ENCODE measurements at regions not wholly inside any gene's neighbourhood (a gene's known extent, or its start where the extent isn't known, plus 50 kb on each side); places are given as distances from the start of the nearest gene placed in this dataset.
A peak's percentile ranks its signal among the peaks of the same experiment; 100 is the strongest.

DNA sequence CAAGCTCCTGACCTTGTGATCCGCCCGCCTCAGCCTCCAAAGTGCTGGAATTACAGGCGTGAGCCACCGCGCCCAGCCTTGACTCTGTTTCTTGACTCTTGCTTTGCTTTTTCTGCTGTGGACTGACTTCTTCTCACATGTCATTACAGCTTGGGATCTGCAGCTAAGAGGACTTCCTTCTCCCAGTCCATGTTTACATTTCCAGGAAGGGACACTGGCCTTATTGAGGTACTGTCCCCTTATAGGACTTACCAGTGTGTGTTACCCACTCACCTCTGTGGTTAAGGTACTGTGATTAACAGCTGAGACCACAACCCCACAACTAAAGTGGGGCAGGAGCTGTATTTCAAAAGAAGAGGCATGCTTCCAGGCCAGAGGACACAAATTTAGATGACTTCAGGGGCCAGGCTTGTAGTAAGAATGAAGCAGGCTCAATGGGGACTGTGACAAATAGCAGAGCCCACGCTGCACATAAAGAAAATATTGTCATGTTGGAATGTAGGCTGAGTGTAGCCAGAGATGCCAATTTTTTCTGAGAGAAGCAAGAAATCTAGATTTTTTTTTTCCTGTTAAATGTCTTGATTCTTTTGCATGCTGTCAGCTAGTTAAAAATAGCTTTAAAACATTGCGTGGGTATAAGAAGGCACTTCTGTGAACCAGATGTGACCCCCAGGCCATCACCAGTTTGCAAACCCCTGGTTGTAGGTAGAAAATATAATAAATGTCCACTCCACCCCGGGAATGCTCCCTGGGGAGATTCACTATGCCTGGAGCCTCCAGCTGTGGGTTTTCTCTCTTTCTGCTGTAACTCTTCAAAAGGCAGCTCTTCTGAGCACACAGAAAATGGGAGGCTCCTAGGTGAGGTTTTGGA lies 75.0 kb downstream of the PTPDC1 start:
- TF ChIP-seq, protein P1, sequence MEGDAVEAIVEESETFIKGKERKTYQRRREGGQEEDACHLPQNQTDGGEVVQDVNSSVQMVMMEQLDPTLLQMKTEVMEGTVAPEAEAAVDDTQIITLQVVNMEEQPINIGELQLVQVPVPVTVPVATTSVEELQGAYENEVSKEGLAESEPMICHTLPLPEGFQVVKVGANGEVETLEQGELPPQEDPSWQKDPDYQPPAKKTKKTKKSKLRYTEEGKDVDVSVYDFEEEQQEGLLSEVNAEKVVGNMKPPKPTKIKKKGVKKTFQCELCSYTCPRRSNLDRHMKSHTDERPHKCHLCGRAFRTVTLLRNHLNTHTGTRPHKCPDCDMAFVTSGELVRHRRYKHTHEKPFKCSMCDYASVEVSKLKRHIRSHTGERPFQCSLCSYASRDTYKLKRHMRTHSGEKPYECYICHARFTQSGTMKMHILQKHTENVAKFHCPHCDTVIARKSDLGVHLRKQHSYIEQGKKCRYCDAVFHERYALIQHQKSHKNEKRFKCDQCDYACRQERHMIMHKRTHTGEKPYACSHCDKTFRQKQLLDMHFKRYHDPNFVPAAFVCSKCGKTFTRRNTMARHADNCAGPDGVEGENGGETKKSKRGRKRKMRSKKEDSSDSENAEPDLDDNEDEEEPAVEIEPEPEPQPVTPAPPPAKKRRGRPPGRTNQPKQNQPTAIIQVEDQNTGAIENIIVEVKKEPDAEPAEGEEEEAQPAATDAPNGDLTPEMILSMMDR (IDR thresholded peaks at IDR 0.05; ENCODE audit: borderline replicate concordance, extremely low read depth, insufficient read depth), result no peak
- Histone ChIP-seq H3K9ac (ENCODE audit: low read length in 3 of 3) (no peak overlapping the region), H3K36me3 (ENCODE audit: control insufficient read depth in 2 of 3, insufficient read depth in 3 of 3, low read length in 3 of 3) (no peaks in the 10 kb centered on the region), H3K4me3 (ENCODE audit: low read length in 3 of 3) (no peak overlapping the region), H3K27me3 (ENCODE audit: control insufficient read depth, insufficient read depth, low read length) (no peaks in the 10 kb centered on the region), H3K27ac (ENCODE audit: low read depth in 2 of 2, low read length in 2 of 2) (no peak overlapping the region), H3K9me3 (ENCODE audit: control insufficient read depth in 2 of 3, insufficient read depth in 1 of 3, low read length in 3 of 3) (no peaks in the 10 kb centered on the region), H3K4me1 (ENCODE audit: control insufficient read depth in 2 of 3, insufficient read depth in 2 of 3, low read depth in 1 of 3, low read length in 3 of 3) (peaks cover 0 to 8% (median 7%) of the 10 kb centered on the region in 3 donors)
- peak in 1 of 5 donors; percentile 33 for DNase-seq
- intact Hi-C loops (cut with DNase I), result no loop called here
- no peak for FAIRE-seq

DNA sequence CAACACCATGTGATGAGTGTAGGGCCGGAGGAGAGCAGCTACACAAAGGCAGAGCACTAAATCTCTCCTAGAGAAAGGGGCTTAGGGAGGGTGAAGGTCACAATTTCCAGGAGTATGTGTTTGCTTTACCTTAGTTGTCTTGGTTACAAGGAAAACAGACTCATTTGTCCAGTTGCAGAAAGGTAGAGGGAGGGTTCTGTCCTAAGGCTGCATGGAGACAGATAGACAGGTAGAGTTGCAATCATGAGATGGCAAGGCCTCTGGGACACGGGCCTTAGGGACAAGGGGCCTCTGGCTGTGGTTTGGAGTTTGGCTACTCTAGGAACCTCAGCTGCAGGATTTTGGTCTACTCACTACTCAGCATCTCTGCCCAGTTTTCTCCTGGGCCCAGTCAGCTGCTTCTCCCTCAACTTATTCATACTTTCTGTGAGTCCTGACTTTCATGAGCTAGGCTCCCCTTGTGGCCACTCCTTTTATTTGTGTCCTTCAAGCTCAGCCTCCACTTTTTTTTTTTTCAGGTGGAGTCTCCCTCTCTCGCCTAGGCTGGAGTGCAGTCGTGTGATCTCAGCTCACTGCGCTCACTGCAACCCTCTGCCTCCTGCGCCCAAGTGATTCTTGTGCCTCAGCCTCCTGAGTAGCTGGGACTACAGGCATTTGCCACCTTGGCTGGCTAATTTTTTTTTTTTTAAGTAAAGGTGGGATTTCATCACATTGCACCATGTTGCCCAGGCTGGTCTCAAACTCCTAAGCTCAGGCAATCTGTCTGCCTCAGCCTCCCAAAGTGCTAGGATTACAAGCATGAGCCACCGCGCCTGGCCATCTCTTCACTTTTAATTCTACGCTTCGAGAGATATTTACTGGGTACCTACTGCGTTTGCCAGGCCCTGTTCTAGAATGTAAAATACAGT lies 76.6 kb downstream of the PTPDC1 start:
- TF ChIP-seq, protein P1 (IDR thresholded peaks at IDR 0.05; ENCODE audit: borderline replicate concordance, extremely low read depth, insufficient read depth), result no peak
- DNase-seq, result no peak
- Histone ChIP-seq H3K9me3 (ENCODE audit: control insufficient read depth in 2 of 3, insufficient read depth in 1 of 3, low read length in 3 of 3) (no peaks in the 10 kb centered on the region), H3K4me1 (ENCODE audit: control insufficient read depth in 2 of 3, insufficient read depth in 2 of 3, low read depth in 1 of 3, low read length in 3 of 3) (peaks cover 0 to 8% (median 7%) of the 10 kb centered on the region in 3 donors), H3K36me3 (ENCODE audit: control insufficient read depth in 2 of 3, insufficient read depth in 3 of 3, low read length in 3 of 3) (no peaks in the 10 kb centered on the region), H3K9ac (ENCODE audit: low read length in 3 of 3) (no peak overlapping the region), H3K27me3 (ENCODE audit: control insufficient read depth, insufficient read depth, low read length) (no peaks in the 10 kb centered on the region), H3K4me3 (ENCODE audit: low read length in 3 of 3) (no peak overlapping the region), H3K27ac (ENCODE audit: low read depth in 2 of 2, low read length in 2 of 2) (no peak overlapping the region)
- no peak for FAIRE-seq
- intact Hi-C loops (cut with DNase I), result no loop called here

DNA sequence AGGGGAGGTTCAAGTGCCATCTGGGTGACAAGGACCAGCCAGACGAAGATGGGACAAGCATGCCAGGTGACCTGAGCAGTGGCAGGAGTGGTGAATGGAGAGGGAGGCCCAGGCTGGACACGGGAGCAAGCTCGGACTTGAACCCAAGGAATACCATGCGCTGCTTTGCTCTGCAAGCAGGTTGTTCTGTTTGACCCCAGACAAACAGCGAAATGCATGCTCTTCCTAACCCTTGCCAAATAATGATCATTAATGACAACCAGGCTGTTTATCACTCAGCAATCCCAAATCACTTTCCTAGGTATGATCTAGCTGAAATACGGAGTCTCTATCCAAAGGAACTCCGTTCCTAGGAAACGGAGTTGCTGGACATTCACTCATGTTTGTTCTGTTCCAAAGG lies 77.4 kb downstream of the PTPDC1 start:
- intact Hi-C loops (cut with DNase I), result no loop called here
- no peaks in the 10 kb centered on the region for H3K27me3 ChIP-seq (ENCODE audit: control insufficient read depth, insufficient read depth, low read length)
- no peak overlapping the region for H3K4me3 ChIP-seq (ENCODE audit: low read length in 3 of 3)
- H3K27ac ChIP-seq (ENCODE audit: low read depth in 2 of 2, low read length in 2 of 2), result no peak overlapping the region
- no peak for FAIRE-seq
- DNase-seq, result no peak
- no peak overlapping the region for H3K9ac ChIP-seq (ENCODE audit: low read length in 3 of 3)
- no peaks in the 10 kb centered on the region for H3K36me3 ChIP-seq (ENCODE audit: control insufficient read depth in 2 of 3, insufficient read depth in 3 of 3, low read length in 3 of 3)
- TF ChIP-seq, protein P1 (IDR thresholded peaks at IDR 0.05; ENCODE audit: borderline replicate concordance, extremely low read depth, insufficient read depth), result no peak
- H3K4me1 ChIP-seq (ENCODE audit: control insufficient read depth in 2 of 3, insufficient read depth in 2 of 3, low read depth in 1 of 3, low read length in 3 of 3), result peaks cover 0 to 6% (median 4%) of the 10 kb centered on the region in 3 donors
- no peaks in the 10 kb centered on the region for H3K9me3 ChIP-seq (ENCODE audit: control insufficient read depth in 2 of 3, insufficient read depth in 1 of 3, low read length in 3 of 3)
